Caco-2 (cell line): ENCODE measurements at regions not wholly inside any gene's neighbourhood (a gene's known extent, or its start where the extent isn't known, plus 50 kb on each side); places are given as distances from the start of the nearest gene placed in this dataset.

ENCODE experiments used
- BruUV-seq: library from RNA; stranded (reverse); fragments of 400-500 nt; replicated peaks from 2 replicates; lab custom pipeline; 2021; lab: Mats Ljungman, UMichigan
- CTCF ChIA-PET: fragments of 300-600 bp; sonication (Branson Sonifier 250); formaldehyde crosslinking; loops from one replicate; lab custom pipeline; 2022; ENCODE audit warnings: antibody characterized with exemption; lab: Charles Lee
- POLR2A ChIA-PET: fragments of 300-600 bp; sonication (Branson Sonifier 250); formaldehyde crosslinking; loops from one replicate; lab custom pipeline; 2022; ENCODE audit warnings: antibody characterized with exemption; lab: Charles Lee
- DNase-seq, 2 experiments: peaks; one replicate each; pipeline versions ENCODE4 v3.0.0 to v3.0.0-alpha.2; 2020 to 2022
- H3K27me3 ChIP-seq: replicated peaks from 2 replicates; pipeline ENCODE4 v1.6.0; 2011; ENCODE audit warnings: low read length; ENCODE audit not compliant: control insufficient read depth, insufficient read depth
- H3K36me3 ChIP-seq: 2 replicates; pipeline ENCODE4 v1.5.1; 2011; ENCODE audit warnings: low read length; ENCODE audit not compliant: control insufficient read depth, insufficient read depth
- H3K4me1 ChIP-seq: fragments of 250-450 bp; sonication (Bioruptor Pico); 2 replicates; pipeline ENCODE4 v1.5.1; 2020; ENCODE audit warnings: mild to moderate bottlenecking
- H3K4me3 ChIP-seq: 2 replicates; pipeline ENCODE4 v1.5.1; 2011; ENCODE audit warnings: low read depth, mild to moderate bottlenecking, control low read depth, low read length
- H3K9me3 ChIP-seq: fragments of 250-450 bp; sonication (Bioruptor Pico); 2 replicates; pipeline ENCODE4 v1.5.1; 2020; ENCODE audit warnings: mild to moderate bottlenecking, moderate library complexity
- H3K27ac Mint-ChIP-seq: one replicate; pipeline ENCODE4 v1.8.0; 2022; ENCODE audit warnings: mixed read lengths; ENCODE audit not compliant: unreplicated experiment
- H3K27me3 Mint-ChIP-seq: one replicate; pipeline ENCODE4 v1.8.0; 2022; ENCODE audit warnings: mixed read lengths; ENCODE audit not compliant: insufficient read depth, unreplicated experiment
- H3K36me3 Mint-ChIP-seq: one replicate; pipeline ENCODE4 v1.8.0; 2022; ENCODE audit warnings: mild to moderate bottlenecking, mixed read lengths; ENCODE audit not compliant: insufficient read depth, unreplicated experiment
- H3K4me1 Mint-ChIP-seq: one replicate; pipeline ENCODE4 v1.8.0; 2022; ENCODE audit warnings: low read depth, mixed read lengths; ENCODE audit not compliant: unreplicated experiment
- H3K4me3 Mint-ChIP-seq: one replicate; pipeline ENCODE4 v1.8.0; 2022; ENCODE audit warnings: mild to moderate bottlenecking, moderate library complexity, mixed read lengths; ENCODE audit not compliant: unreplicated experiment
- H3K9me3 Mint-ChIP-seq: one replicate; pipeline ENCODE4 v1.8.0; 2022; ENCODE audit warnings: mixed read lengths; ENCODE audit not compliant: unreplicated experiment
- CTCF ChIP-seq, 2 experiments: fragments of 200-600 bp in 1 of 2; IDR thresholded peaks; 1 replicate in 1 of 2; 2 replicates in 1 of 2; pipeline versions ENCODE4 v1.5.1 to v1.8.0; 2011 to 2022; ENCODE audit warnings: antibody characterized with exemption in 1 of 2, control low read depth in 1 of 2, inconsistent platforms in 1 of 2, low read depth in 1 of 2, low read length in 1 of 2, mild to moderate bottlenecking in 1 of 2, moderate library complexity in 1 of 2; ENCODE audit not compliant: insufficient read depth in 1 of 2, severe bottlenecking in 1 of 2, unreplicated experiment in 1 of 2
- intact Hi-C: fragments of 100-400 bp; cut with micrococcal nuclease; formaldehyde crosslinking; loops from one replicate; pipeline ENCODE4 v1.10.0; 2022; ENCODE audit not compliant: unreplicated experiment

GRCh38 chr2:18169893-18170175 is 291.4 kb downstream of the KCNS3 start:
- H3K9me3 Mint-ChIP-seq = no peaks in the 10 kb centered on the region
- no TSS peak for BruUV-seq
- ChIA-PET POLR2A (no interaction called here), CTCF (no interaction called here)
- H3K27ac Mint-ChIP-seq = no peak overlapping the region
- no peak for DNase-seq
- H3K9me3 ChIP-seq = 0 out of 2 replicates have a peak, but pooled peaks cover 3% of the 10 kb centered on the region
- H3K4me1 Mint-ChIP-seq = no peaks in the 10 kb centered on the region
- H3K27me3 ChIP-seq = no peaks in the 10 kb centered on the region
- H3K4me1 ChIP-seq = no peaks in the 10 kb centered on the region
- intact Hi-C loops = loop anchor here (10.0 kb wide), 1 partner anchor 445 kb away; no protein-coding TSS in a partner anchor
- no peak overlapping the region for H3K4me3 Mint-ChIP-seq
- no peaks in the 10 kb centered on the region for H3K36me3 ChIP-seq
- no peaks in the 10 kb centered on the region for H3K36me3 Mint-ChIP-seq
- TF ChIP-seq CTCF (IDR thresholded peaks at IDR 0.05; ENCODE audit: insufficient read depth in 1 of 2, low read depth in 1 of 2, low read length in 1 of 2, severe bottlenecking in 1 of 2, unreplicated experiment in 1 of 2) = no peak
- H3K4me3 ChIP-seq = no peak overlapping the region
- peaks cover 11% of the 10 kb centered on the region for H3K27me3 Mint-ChIP-seq

GRCh38 chr2:18169121-18169892 is 290.8 kb downstream of the KCNS3 start:
- intact Hi-C loops = no loop called here
- no peaks in the 10 kb centered on the region for H3K4me1 ChIP-seq
- TF ChIP-seq CTCF (IDR thresholded peaks at IDR 0.05; ENCODE audit: insufficient read depth in 1 of 2, low read depth in 1 of 2, low read length in 1 of 2, severe bottlenecking in 1 of 2, unreplicated experiment in 1 of 2) = no peak
- H3K4me1 Mint-ChIP-seq = no peaks in the 10 kb centered on the region
- DNase-seq = no peak
- no peaks in the 10 kb centered on the region for H3K27me3 ChIP-seq
- no TSS peak for BruUV-seq
- no peaks in the 10 kb centered on the region for H3K36me3 Mint-ChIP-seq
- 0 out of 2 replicates have a peak, but pooled peaks cover 3% of the 10 kb centered on the region for H3K9me3 ChIP-seq
- no peaks in the 10 kb centered on the region for H3K36me3 ChIP-seq
- no peak overlapping the region for H3K4me3 Mint-ChIP-seq
- no peak overlapping the region for H3K27ac Mint-ChIP-seq
- no peaks in the 10 kb centered on the region for H3K9me3 Mint-ChIP-seq
- CTCF ChIA-PET = no interaction called here
- peaks cover 12% of the 10 kb centered on the region for H3K27me3 Mint-ChIP-seq
- POLR2A ChIA-PET = no interaction called here
- H3K4me3 ChIP-seq = no peak overlapping the region

GRCh38 chr2:18167871-18168270 is 289.4 kb downstream of the KCNS3 start:
- H3K9me3 Mint-ChIP-seq = no peaks in the 10 kb centered on the region
- H3K4me3 Mint-ChIP-seq = no peak overlapping the region
- no TSS peak for BruUV-seq
- no peak overlapping the region for H3K4me3 ChIP-seq
- no peaks in the 10 kb centered on the region for H3K36me3 Mint-ChIP-seq
- H3K4me1 Mint-ChIP-seq = no peaks in the 10 kb centered on the region
- H3K9me3 ChIP-seq = 0 out of 2 replicates have a peak, but pooled peaks cover 3% of the 10 kb centered on the region
- H3K27me3 ChIP-seq = no peaks in the 10 kb centered on the region
- TF ChIP-seq CTCF (IDR thresholded peaks at IDR 0.05; ENCODE audit: insufficient read depth in 1 of 2, low read depth in 1 of 2, low read length in 1 of 2, severe bottlenecking in 1 of 2, unreplicated experiment in 1 of 2) = no peak
- H3K4me1 ChIP-seq = no peaks in the 10 kb centered on the region
- H3K36me3 ChIP-seq = no peaks in the 10 kb centered on the region
- no peak for DNase-seq
- ChIA-PET CTCF (no interaction called here), POLR2A (no interaction called here)
- intact Hi-C loops = no loop called here
- peaks cover 17% of the 10 kb centered on the region for H3K27me3 Mint-ChIP-seq
- H3K27ac Mint-ChIP-seq = no peak overlapping the region
